Upper lobe of left lung (tissue), 6 donors: ENCODE measurements at regions not wholly inside any gene's neighbourhood (a gene's known extent, or its start where the extent isn't known, plus 50 kb on each side); places are given as distances from the start of the nearest gene placed in this dataset.
"Not testable (repeated sequence)": the region's sequence is repeated elsewhere in the genome, so short reads cannot be mapped to it uniquely, and the experiment has no call there.

Experiments used
- ATAC-seq, 2 donors: fragments of 200-7000 bp; cut with Tn5 transposase; one replicate each; pipeline ENCODE4 v1.9.1; 2022; ENCODE audit warnings: mild to moderate bottlenecking in 2 of 2, moderate library complexity in 2 of 2; ENCODE audit not compliant: low FRiP score in 2 of 2
- DNase-seq, 2 donors: peaks; one replicate each; pipeline ENCODE4 v3.0.0-alpha.2; 2019 to 2020
- H3K27ac ChIP-seq, 4 donors: fragments of 200-600 bp; sonication (generic); one replicate each; pipeline ENCODE4 v1.5.1; 2016 to 2019
- H3K27me3 ChIP-seq, 4 donors: fragments of 200-600 bp; sonication (generic); one replicate each; pipeline ENCODE4 v1.5.1; 2017 to 2019
- H3K36me3 ChIP-seq, 4 donors: fragments of 200-600 bp; sonication (generic); one replicate each; pipeline ENCODE4 v1.5.1; 2016 to 2019
- H3K4me1 ChIP-seq, 4 donors: fragments of 200-600 bp; sonication (generic); one replicate each; pipeline ENCODE4 v1.5.1; 2018 to 2019
- H3K4me3 ChIP-seq, 4 donors: fragments of 200-600 bp; sonication (generic); one replicate each; pipeline ENCODE4 v1.5.1; 2017 to 2019; ENCODE audit warnings: mild to moderate bottlenecking in 2 of 4, moderate library complexity in 1 of 4
- H3K9me3 ChIP-seq, 4 donors: fragments of 200-600 bp; sonication (generic); one replicate each; pipeline ENCODE4 v1.5.1; 2018 to 2019
- CTCF ChIP-seq, 6 experiments: fragments of 450-650 bp in 4 of 6; fragments of 200-600 bp in 2 of 6; sonication (generic) in 2 of 6; IDR thresholded peaks; one replicate each; pipeline ENCODE4 v1.5.1; 2016 to 2019; ENCODE audit warnings: antibody characterized with exemption in 6 of 6
- EP300 ChIP-seq, 4 donors: sonication (generic); formaldehyde crosslinking; IDR thresholded peaks; one replicate each; pipeline ENCODE4 v1.5.1; 2017; ENCODE audit warnings: antibody characterized with exemption in 4 of 4, control low read depth in 2 of 4
- POLR2A ChIP-seq, 4 donors: fragments of 450-650 bp; IDR thresholded peaks; one replicate each; pipeline ENCODE4 v1.5.1; 2016 to 2017; ENCODE audit warnings: antibody characterized with exemption in 4 of 4, mild to moderate bottlenecking in 2 of 4
- POLR2AphosphoS5 ChIP-seq, 2 donors: sonication (generic); formaldehyde crosslinking; IDR thresholded peaks; one replicate each; pipeline ENCODE4 v1.5.1; 2017; ENCODE audit warnings: antibody characterized with exemption in 2 of 2
- whole genome bisulfite sequencing, 2 donors: methylation state at CpG; one replicate each; pipeline ENCODE4 v1.1.5; 2017 to 2018; 5-methylcytosine and 5-hydroxymethylcytosine counted together
- donor health status: DM: no; HTN: no; CAD: no; lungs with moderate emphysema.
- donor health status: DM: no; HTN: yes; CAD: no; lungs with severe emphysema.

- H3K4me3 ChIP-seq = no peak overlapping the region
- no peaks in the 10 kb centered on the region for H3K9me3 ChIP-seq
- H3K36me3 ChIP-seq = no peaks in the 10 kb centered on the region
- DNase-seq (no peak), ATAC-seq (no peak)
- no peaks in the 10 kb centered on the region for H3K4me1 ChIP-seq
- H3K27me3 ChIP-seq = no peaks in the 10 kb centered on the region
- no peak for TF ChIP-seq CTCF (IDR thresholded peaks at IDR 0.05)
- no peak for TF ChIP-seq EP300 (IDR thresholded peaks at IDR 0.05)
- TF ChIP-seq POLR2AphosphoS5 (IDR thresholded peaks at IDR 0.05) = no peak
- TF ChIP-seq POLR2A (IDR thresholded peaks at IDR 0.05) = no peak
- WGBS, 2 donors = 83 to 86% methylated on average over 4 of the region's 4 CpGs
- no peak overlapping the region for H3K27ac ChIP-seq
These were observed 152.2 kb upstream of the RFC3 start for GRCh38 chr13:33665626-33666175.

- Histone ChIP-seq H3K27me3 (no peaks in the 10 kb centered on the region), H3K36me3 (no peaks in the 10 kb centered on the region), H3K4me3 (no peak overlapping the region), H3K4me1 (peaks cover 0 to 2% (median under 1%) of the 10 kb centered on the region in 4 donors), H3K9me3 (no peaks in the 10 kb centered on the region), H3K27ac (no peak overlapping the region)
- TF ChIP-seq CTCF (IDR thresholded peaks at IDR 0.05) (no peak), POLR2A (IDR thresholded peaks at IDR 0.05) (no peak), POLR2AphosphoS5 (IDR thresholded peaks at IDR 0.05) (no peak), EP300 (IDR thresholded peaks at IDR 0.05) (no peak)
- ATAC-seq (no peak), DNase-seq (no peak)
These were observed 146.4 kb upstream of the RFC3 start for GRCh38 chr13:33671560-33671959.

- DNase-seq, ATAC-seq, H3K9me3 ChIP-seq, H3K27ac ChIP-seq, H3K27me3 ChIP-seq, H3K36me3 ChIP-seq, H3K4me1 ChIP-seq, H3K4me3 ChIP-seq: not testable (repeated sequence)
These were observed 145.9 kb upstream of the RFC3 start for GRCh38 chr13:33672022-33672421.

GRCh38 chr13:33676045-33676989, 141.6 kb upstream of the RFC3 start:
- Histone ChIP-seq H3K9me3 (no peaks in the 10 kb centered on the region), H3K4me3 (peak overlapping the region; percentile 33 to 46 (median 40)), H3K27ac (peak overlapping the region in 3 of 4 donors; percentile 16 to 38 (median 37)), H3K36me3 (no peaks in the 10 kb centered on the region), H3K27me3 (no peaks in the 10 kb centered on the region), H3K4me1 (peaks cover 8 to 25% (median 11%) of the 10 kb centered on the region in 4 donors)
- ATAC-seq = peak; percentile 86 to 91
- peak in 1 of 4 donors; percentile 27 for TF ChIP-seq EP300 (IDR thresholded peaks at IDR 0.05)
- TF ChIP-seq CTCF (IDR thresholded peaks at IDR 0.05) = no peak
- no peak for TF ChIP-seq POLR2AphosphoS5 (IDR thresholded peaks at IDR 0.05)
- peak in 1 of 2 donors; percentile 68 for DNase-seq
- WGBS, 2 donors = 24 to 30% methylated on average over 13 of the region's 13 CpGs

- no peak for ATAC-seq
- Histone ChIP-seq H3K4me1 (peaks cover 8 to 25% (median 11%) of the 10 kb centered on the region in 4 donors), H3K36me3 (no peaks in the 10 kb centered on the region), H3K27me3 (no peaks in the 10 kb centered on the region), H3K4me3 (no peak overlapping the region), H3K9me3 (no peaks in the 10 kb centered on the region), H3K27ac (peak overlapping the region in 3 of 4 donors; percentile 16 to 38 (median 37))
- TF ChIP-seq POLR2AphosphoS5 (IDR thresholded peaks at IDR 0.05) (no peak), CTCF (IDR thresholded peaks at IDR 0.05) (no peak), EP300 (IDR thresholded peaks at IDR 0.05) (no peak), POLR2A (IDR thresholded peaks at IDR 0.05) (no peak)
- WGBS, 2 donors = 61 to 63% methylated on average over 1 of the region's 1 CpG
- DNase-seq = no peak
These were observed 140.7 kb upstream of the RFC3 start for GRCh38 chr13:33677215-33677614.
